Hematopoietic multipotent progenitor cell treated with erythropoietin and hydrocortisone succinate and interleukin-3 and kit ligand, for 15 days (in vitro differentiated cells): ENCODE measurements at regions not wholly inside any gene's neighbourhood (a gene's known extent, or its start where the extent isn't known, plus 50 kb on each side); places are given as distances from the start of the nearest gene placed in this dataset.
"Not testable (repeated sequence)": the region's sequence is repeated elsewhere in the genome, so short reads cannot be mapped to it uniquely, and the experiment has no call there.

ENCODE experiments used
- DNase-seq: peaks from one replicate; pipeline ENCODE4 v3.0.0-alpha.2; 2015; ENCODE audit warnings: low spot score

GRCh38 chr5:16987776-16988175, 51.7 kb upstream of the MYO10 start:
- no peak for DNase-seq

DNA sequence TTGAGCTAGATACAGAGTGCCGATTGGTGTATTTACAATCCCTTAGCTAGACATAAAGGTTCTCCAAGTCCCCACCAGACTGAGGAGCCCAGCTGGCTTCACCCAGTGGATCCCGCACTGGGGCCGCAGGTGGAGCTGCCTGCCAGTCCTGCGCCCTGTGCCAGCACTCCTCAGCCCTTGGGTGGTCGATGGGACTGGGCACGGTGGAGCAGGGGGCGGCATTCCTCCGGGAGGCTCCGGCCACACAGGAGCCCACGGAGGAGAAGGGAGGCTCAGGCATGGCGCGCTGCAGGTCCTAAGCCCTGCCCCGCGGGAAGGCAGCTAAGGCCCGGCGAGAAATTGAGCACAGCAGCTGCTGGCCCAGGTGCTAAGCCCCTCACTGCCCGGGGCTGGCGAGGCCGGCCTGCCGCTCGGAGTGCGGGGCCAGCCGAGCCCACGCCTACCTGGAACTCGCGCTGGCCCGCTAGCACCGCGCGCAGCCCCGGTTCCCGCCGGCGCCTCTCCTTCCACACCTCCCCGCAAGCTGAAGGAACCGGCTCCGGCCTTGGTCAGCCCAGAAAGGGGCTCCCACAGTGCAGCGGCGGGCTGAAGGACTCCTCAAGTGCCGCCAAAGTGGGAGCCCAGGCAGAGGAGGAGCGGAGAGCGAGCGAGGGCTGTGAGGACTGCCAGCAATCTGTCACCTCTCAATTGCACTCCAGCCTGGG, 54.9 kb upstream of the MYO10 start:
- not testable (repeated sequence) for DNase-seq

DNA sequence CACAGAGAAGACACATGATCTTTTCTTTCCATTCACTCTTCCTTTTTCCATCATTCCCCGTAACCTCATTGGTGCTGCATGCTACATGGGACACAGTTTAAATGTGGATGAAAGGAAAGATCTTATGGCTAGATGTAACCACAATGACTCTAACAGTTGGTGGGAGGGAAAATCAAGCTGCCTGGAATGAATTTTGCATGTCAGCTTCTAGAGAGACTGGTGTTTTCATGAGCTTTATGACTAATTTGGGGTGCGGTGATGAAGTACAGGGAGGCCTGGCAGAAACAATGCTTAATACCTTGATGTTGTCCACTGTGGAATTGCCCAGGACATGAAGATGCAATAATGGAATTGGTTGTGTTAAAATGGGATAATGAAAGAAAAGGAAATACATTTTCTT, 55.9 kb upstream of the MYO10 start:
- DNase-seq = no peak

DNA sequence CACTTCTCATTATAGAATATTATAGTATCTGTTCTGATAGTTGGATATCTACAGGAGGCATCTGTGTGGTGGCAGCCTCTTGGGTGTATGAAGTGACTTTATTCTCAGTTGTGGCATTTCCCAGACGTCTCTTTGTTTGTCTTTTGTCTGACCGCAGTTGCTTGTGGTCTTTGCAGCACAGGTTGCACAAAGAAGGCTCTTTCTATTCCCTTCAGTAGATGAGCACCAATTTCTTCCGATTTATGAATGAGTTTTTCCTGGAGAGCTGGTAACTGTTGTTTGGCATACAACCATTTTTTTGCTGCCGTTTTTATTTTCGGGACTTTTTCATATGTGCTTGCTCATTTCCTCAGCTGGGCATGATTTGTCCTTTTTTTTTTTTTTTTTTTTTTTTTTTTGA, 56.4 kb upstream of the MYO10 start:
- no peak for DNase-seq

GRCh38 chr5:16994565-16994964, 58.5 kb upstream of the MYO10 start:
- no peak for DNase-seq

GRCh38 chr5:16995372-16995771, 59.3 kb upstream of the MYO10 start:
- DNase-seq = no peak

DNA sequence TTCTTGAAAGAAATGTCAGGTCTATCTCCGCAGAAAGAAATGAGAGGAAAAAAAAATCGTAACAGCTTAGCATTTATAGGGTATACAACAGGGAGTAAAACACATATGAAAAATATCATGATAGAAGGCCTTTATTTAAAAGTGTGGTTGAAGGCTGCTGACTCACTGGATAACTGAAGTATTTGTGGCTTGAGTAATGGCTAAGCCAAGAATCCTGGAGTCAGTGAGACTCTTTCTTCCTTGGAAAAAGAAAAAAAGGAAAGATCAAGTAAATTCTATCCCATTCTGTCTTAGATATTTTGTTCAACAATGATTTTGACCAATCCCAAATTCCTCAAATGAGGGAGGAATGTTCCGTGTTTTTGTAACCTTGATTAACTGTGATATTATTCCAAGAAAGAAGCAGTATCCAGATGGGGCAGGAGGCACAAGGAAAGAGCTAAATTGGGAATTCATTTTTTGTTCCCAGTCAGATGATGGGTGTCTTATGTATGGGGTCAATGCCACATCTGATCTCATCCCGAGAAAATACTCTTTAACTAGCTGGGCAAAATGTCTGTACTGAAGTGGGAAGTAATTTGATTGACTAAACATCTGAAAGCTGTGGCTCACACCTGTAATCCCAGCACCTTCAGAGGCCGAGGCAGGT, 64.3 kb upstream of the MYO10 start:
- no peak for DNase-seq

DNA sequence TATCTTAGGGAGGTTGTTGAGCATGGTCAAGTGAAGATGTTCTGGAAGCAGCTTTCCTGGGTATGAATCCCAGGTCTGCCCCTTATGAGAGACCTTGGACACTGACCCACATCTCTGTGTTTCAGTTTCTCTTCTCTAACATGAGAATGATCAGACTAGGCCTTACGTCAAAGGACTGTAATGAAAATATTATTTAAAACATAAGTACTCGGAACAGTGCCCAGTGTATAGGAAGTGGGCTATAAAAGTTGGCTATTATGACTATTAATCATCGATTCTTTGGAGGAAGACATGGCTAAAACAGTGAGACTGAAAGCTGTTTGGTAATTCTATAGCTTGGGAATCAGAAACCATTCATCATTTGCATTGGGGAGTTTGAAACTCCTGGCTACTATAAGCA, 65.3 kb upstream of the MYO10 start:
- DNase-seq = no peak

DNA sequence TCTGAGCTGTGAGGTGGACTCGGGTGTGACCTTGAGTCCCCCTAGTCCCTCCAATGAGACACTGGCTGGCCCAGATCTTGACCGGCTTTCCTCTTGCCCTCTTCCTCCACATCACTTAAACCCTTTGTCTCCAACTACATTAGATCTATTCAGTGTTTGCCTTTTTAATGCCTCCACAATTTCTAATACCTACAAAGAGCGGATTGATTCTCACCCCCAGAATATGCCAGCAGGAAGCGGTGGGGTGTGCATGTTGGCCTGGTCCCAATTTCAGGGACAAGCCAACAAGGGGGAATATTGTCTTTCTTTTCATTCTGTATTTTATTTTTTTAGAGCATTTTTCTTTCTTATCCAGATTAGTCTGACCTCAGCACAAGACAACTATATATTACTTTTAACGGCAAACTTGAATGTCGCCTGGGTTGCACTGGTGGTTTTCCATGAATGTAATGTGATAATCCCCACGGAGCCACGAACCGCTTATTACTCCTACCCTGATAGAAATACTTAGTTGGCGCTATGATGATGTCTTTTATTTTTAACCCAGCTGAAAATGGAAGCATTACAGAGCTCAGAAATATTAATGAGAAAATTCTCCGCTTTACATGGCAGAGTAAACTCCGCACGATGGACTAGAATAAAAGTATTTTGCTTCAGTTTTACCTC, 68.5 kb upstream of the MYO10 start:
- DNase-seq = no peak

DNA sequence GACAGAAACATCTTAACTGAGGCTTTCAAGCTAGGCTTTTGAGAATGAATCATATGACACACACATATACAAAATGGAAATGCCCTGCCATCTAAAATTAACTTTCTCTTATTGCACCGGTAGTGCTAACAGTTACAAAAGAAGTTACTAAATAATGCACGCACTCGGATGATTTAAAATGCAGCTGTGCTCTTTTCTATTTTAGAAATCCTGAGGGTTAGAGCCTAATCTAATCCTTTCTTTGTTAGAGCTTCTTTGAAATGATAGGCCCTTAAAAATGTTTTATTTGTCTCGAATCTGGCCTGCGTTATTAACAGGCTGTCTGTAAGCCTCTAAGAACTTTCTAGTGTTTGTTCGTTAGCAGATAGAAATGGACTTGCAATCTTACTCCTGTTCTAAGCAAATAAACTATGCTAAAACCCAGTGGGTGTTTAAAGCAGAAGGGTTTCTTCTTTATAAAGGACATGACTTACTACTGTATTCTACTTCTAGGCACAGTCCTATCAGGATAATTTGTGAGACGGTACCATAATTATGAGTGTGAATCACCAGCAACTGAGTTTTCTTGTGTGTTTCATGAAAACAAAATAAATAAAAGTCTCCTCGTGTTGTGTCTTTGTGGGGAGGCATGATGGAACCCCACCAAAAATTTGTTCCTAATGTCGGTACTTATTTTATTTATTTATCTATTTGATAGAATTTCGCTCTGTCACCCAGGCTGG, 69.2 kb upstream of the MYO10 start:
- no peak for DNase-seq

DNA sequence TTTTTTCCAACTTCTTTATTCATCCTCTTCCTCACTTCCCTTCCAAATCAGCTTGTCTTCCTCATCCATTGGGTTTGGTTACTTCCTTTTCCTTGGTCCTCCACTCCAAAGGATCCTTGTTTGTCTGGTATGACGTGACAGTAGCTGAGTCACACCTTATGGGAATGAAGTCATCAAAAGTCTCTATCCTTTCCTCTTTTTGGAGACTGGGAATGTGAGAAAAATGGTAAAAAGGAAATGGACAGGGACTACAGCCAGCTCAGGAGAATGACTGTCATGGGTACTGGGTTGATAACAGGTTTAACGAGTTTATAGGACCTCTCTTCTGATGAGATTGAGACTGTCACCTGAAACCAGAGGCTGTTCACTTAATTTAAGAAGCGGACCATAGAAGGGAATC, 76.2 kb upstream of the MYO10 start:
- no peak for DNase-seq

DNA sequence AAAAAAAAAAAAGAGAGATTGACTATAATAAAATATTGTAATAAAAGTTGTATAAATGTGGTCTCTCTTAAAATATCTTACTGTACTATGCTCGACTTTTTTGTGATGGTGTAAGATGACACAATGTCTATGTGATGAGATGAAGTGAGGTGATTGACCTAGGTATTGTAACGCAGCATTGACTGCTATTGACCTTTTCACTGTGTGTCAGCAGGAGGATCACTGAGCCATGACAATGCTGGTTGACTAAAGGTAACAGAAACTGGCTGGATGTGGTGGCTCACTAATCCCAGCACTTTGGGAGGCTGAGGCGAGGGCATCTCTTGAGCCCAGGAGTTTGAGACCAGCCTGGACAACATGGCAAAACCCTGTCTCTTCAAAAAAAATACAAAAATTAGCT, 78.6 kb upstream of the MYO10 start:
- DNase-seq = no peak

DNA sequence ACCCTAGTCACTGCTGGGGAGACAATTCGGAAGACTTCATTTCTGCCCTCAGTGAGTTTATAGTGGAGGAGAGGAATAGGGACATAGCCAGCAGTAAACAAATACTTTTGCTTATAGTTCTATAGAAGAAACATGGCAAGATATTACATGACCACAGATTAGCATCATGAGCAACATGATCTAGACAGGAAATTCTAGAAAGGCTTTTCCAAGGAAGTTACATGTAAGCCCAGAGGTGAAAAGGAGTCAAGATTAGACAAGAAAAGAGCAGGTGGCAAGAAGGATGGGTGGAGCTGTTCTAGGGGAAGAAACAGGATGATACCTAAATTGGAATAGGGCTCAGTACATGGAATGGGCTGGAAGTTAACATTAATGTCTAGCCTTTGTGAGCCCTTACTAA, 82.8 kb upstream of the MYO10 start:
- DNase-seq = no peak

DNA sequence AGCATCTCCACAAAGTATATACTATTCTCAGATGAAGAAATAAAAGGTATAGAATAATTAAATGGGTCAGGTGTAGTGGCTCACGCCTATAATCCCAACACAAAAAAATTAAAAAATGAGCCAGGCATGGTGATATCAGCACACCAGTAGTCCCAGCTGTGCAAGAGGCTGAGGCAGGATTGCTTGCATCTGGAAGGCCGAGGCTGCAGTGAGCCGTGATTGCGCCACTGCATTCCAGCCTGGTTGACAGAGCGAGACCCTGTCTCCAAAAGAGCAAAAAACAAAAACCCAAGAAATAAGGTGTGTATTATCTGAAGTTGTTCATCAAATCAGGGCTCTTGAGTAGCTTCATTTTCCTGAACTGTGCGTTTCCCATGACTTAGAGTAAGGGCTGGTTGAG, 83.2 kb upstream of the MYO10 start:
- no peak for DNase-seq

GRCh38 chr5:17020678-17021601, 84.9 kb upstream of the MYO10 start:
- DNase-seq = no peak

DNA sequence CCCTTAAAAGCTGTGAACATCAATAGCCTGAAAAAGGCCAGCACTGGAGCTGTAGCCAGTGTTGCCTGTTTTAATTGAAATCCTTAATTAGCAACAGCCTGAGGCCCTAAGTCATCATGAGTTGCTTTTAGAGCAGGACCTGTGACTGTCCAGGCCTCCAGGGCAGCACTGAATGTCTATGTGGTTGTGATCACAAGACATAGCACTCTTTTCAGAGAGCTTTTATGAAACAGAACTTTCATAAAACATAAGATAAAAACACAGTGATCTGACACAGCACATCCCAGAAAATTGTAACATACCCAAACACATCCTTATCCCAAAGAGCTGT, 85.5 kb upstream of the MYO10 start:
- DNase-seq = no peak

DNA sequence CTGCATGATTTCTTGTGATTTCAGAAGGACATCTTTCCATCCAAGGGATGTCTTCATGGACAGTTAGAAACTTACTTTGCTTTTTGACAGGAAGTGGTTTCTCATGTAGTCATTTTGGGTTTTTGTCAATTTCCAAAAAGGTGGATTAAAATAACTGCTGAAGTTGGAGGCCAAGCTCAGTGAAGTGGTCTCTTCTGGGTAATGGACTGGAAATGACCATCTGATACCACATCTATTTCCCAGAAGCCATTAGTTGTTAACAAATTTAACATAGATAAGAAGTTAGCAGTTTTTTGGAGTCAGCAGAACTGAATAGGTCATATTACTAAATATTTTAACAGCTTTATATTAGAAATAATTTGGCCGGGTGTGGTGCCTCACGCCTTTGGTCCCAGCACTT, 86.2 kb upstream of the MYO10 start:
- DNase-seq = no peak

DNA sequence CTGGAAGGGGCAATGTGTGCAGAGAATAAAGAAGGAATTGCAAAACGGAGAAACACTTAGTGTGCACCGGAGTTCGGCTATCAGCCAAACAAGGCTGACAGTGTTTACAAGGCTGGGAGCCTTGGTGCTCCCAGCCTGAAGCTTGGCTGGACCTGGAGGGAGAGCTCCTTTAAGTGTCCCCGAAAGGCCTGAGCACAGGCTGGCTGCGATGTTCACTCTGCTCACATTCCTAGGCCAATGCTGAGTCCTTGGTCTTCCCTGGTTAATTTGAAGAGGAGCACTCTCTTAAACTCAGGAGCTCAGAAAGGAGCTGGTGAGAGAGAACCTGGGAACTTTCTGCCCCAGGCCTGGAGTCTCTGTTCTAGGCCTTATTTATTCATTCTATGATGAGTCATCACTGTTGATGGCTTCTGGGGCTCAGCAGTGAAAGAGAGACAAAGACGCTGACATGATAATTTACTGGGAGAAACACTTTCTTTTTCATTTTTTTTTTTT, 88.6 kb upstream of the MYO10 start:
- no peak for DNase-seq

DNA sequence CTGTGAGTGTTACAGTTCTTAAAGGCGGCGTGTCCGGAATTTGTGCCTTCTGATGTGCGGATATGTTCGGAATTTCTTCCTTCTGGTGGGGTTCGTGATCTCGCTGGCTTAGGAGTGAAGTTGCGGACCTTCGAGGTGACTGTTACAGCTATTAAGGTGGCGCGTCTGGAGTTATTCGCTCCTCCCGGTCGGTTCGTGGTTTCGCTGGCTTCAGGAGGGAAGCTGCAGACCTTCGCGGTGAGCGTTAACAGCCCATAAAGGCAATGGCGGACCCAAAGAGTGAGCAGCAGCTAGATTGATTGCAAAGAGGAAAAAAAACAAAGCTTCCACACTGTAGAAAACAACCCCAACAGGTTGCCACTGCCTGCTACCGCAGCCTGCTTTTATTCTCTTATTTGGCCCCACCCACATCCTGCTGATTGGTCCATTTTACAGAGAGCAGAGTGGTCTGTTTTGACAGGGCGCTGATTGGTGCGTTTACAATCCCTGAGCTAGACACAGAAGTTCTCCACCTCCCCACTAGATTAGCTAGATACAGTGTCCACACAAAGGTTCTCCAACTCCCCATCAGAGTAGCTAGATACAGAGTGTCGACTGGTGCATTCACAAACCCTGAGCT, 95.7 kb upstream of the MYO10 start:
- DNase-seq = not testable (repeated sequence)

DNA sequence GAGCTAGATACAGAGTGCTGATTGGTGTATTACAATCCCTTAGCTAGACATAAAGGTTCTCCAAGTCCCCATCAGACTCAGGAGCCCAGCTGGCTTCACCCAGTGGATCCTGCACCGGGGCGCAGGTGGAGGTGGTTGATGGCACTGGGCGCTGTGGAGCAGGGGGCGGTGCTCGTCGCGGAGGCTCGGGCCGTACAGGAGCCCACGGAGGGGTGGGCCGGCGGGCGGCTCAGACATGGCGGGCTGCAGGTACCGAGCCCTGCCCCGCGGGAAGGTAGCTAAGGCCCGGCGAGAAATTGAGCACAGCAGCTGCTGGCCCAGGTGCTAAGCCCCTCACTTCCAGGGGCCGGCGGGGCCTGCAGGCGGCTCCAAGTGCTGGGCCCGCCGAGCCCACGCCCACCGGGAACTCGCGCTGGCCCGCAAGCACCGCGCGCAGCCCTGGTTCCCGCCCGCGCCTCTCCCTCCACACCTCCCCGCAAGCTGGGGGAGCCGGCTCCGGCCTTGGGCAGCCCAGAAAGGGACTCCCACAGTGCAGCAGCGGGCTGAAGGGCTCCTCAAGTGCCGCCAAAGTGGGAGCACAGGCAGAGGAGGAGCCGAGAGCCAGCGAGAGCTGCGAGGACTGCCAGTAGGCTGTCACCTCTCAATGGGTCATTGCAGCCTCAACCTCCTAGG, 96.4 kb upstream of the MYO10 start:
- not testable (repeated sequence) for DNase-seq

GRCh38 chr5:17034992-17035391, 98.9 kb upstream of the MYO10 start:
- DNase-seq = not testable (repeated sequence)
